ENCODE measurements at regions not wholly inside any gene's neighbourhood (a gene's known extent, or its start where the extent isn't known, plus 50 kb on each side); places are given as distances from the start of the nearest gene placed in this dataset.
A peak's percentile ranks its signal among the peaks of the same experiment; 100 is the strongest.

- Histone ChIP-seq H3K9me3 (ENCODE audit: insufficient read depth, low read depth, low read length) (no peaks in the 10 kb centered on the region), H3K4me2 (ENCODE audit: low read length) (no peak overlapping the region), H3K27me3 (ENCODE audit: insufficient read depth, low read length) (no peaks in the 10 kb centered on the region), H3K27ac (ENCODE audit: low read depth, low read length) (no peak overlapping the region), H3K79me2 (ENCODE audit: insufficient read depth, low read length) (no peaks in the 10 kb centered on the region), H2AFZ (ENCODE audit: low read depth, low read length) (peak overlapping the region; percentile 48), H3K4me3 (ENCODE audit: insufficient read depth, low read depth, low read length) (no peak overlapping the region), H4K20me1 (ENCODE audit: insufficient read depth, low read length) (no peaks in the 10 kb centered on the region), H3K4me1 (ENCODE audit: insufficient read depth, low read length) (peaks cover 7% of the 10 kb centered on the region), H3K36me3 (ENCODE audit: insufficient read depth, low read length) (no peaks in the 10 kb centered on the region), H3K9ac (ENCODE audit: low read length) (no peak overlapping the region)
- H3K4me3 Mint-ChIP-seq (ENCODE audit: unreplicated experiment): no peak overlapping the region
- H3K27ac Mint-ChIP-seq (ENCODE audit: unreplicated experiment): peak overlapping the region; percentile 93
- FAIRE-seq: no peak
- H3K9me3 Mint-ChIP-seq (ENCODE audit: unreplicated experiment): no peaks in the 10 kb centered on the region
- no peak for DNase-seq (ENCODE audit: low read depth)
- peaks cover 5% of the 10 kb centered on the region for H3K4me1 Mint-ChIP-seq (ENCODE audit: low read depth, unreplicated experiment)
- no peaks in the 10 kb centered on the region for H3K27me3 Mint-ChIP-seq (ENCODE audit: low read depth, unreplicated experiment)
- TF ChIP-seq EZH2 (IDR thresholded peaks at IDR 0.05; ENCODE audit: insufficient read depth, low read length): no peak
- TF ChIP-seq CTCF (IDR thresholded peaks at IDR 0.05; ENCODE audit: insufficient read depth, low read depth, low read length): no peak
- H3K36me3 Mint-ChIP-seq (ENCODE audit: low read depth, unreplicated experiment): no peaks in the 10 kb centered on the region
These were observed 383.0 kb downstream of the PCNX1 start for GRCh38 chr14:71290301-71290700.

GRCh38 chr14:71290960-71291466, 383.8 kb downstream of the PCNX1 start:
- Histone ChIP-seq H3K4me2 (ENCODE audit: low read length) (peak overlapping the region; percentile 58), H2AFZ (ENCODE audit: low read depth, low read length) (peak overlapping the region; percentile 55), H3K36me3 (ENCODE audit: insufficient read depth, low read length) (no peaks in the 10 kb centered on the region), H3K27me3 (ENCODE audit: insufficient read depth, low read length) (no peaks in the 10 kb centered on the region), H3K9ac (ENCODE audit: low read length) (peak overlapping the region; percentile 30), H3K27ac (ENCODE audit: low read depth, low read length) (peak overlapping the region; percentile 54), H4K20me1 (ENCODE audit: insufficient read depth, low read length) (no peaks in the 10 kb centered on the region), H3K79me2 (ENCODE audit: insufficient read depth, low read length) (no peaks in the 10 kb centered on the region), H3K4me3 (ENCODE audit: insufficient read depth, low read depth, low read length) (no peak overlapping the region), H3K4me1 (ENCODE audit: insufficient read depth, low read length) (peaks cover 7% of the 10 kb centered on the region), H3K9me3 (ENCODE audit: insufficient read depth, low read depth, low read length) (no peaks in the 10 kb centered on the region)
- DNase-seq (ENCODE audit: low read depth): peak; percentile 91
- Mint-ChIP-seq H3K9me3 (ENCODE audit: unreplicated experiment) (no peaks in the 10 kb centered on the region), H3K36me3 (ENCODE audit: low read depth, unreplicated experiment) (no peaks in the 10 kb centered on the region), H3K27me3 (ENCODE audit: low read depth, unreplicated experiment) (no peaks in the 10 kb centered on the region), H3K27ac (ENCODE audit: unreplicated experiment) (peak overlapping the region; percentile 93), H3K4me1 (ENCODE audit: low read depth, unreplicated experiment) (peaks cover 5% of the 10 kb centered on the region), H3K4me3 (ENCODE audit: unreplicated experiment) (no peak overlapping the region)
- FAIRE-seq: peak; percentile 73
- TF ChIP-seq CTCF (IDR thresholded peaks at IDR 0.05; ENCODE audit: insufficient read depth, low read depth, low read length) (no peak), EZH2 (IDR thresholded peaks at IDR 0.05; ENCODE audit: insufficient read depth, low read length) (no peak)

GRCh38 chr14:71296184-71296583, 388.9 kb downstream of the PCNX1 start:
- Mint-ChIP-seq H3K9me3 (ENCODE audit: unreplicated experiment) (peaks cover 1% of the 10 kb centered on the region), H3K27ac (ENCODE audit: unreplicated experiment) (no peak overlapping the region), H3K4me1 (ENCODE audit: low read depth, unreplicated experiment) (no peaks in the 10 kb centered on the region), H3K36me3 (ENCODE audit: low read depth, unreplicated experiment) (no peaks in the 10 kb centered on the region), H3K4me3 (ENCODE audit: unreplicated experiment) (no peak overlapping the region), H3K27me3 (ENCODE audit: low read depth, unreplicated experiment) (no peaks in the 10 kb centered on the region)
- no peaks in the 10 kb centered on the region for H3K27me3 ChIP-seq (ENCODE audit: insufficient read depth, low read length)
- H3K9me3 ChIP-seq (ENCODE audit: insufficient read depth, low read depth, low read length): no peaks in the 10 kb centered on the region
- H2AFZ ChIP-seq (ENCODE audit: low read depth, low read length): no peak overlapping the region
- FAIRE-seq (no peak), DNase-seq (ENCODE audit: low read depth) (no peak)
- H3K4me3 ChIP-seq (ENCODE audit: insufficient read depth, low read depth, low read length): no peak overlapping the region
- no peak overlapping the region for H3K9ac ChIP-seq (ENCODE audit: low read length)
- no peak overlapping the region for H3K27ac ChIP-seq (ENCODE audit: low read depth, low read length)
- peaks cover 5% of the 10 kb centered on the region for H3K4me1 ChIP-seq (ENCODE audit: insufficient read depth, low read length)
- no peaks in the 10 kb centered on the region for H3K36me3 ChIP-seq (ENCODE audit: insufficient read depth, low read length)
- no peak for TF ChIP-seq CTCF (IDR thresholded peaks at IDR 0.05; ENCODE audit: insufficient read depth, low read depth, low read length)
- no peak for TF ChIP-seq EZH2 (IDR thresholded peaks at IDR 0.05; ENCODE audit: insufficient read depth, low read length)
- H3K4me2 ChIP-seq (ENCODE audit: low read length): no peak overlapping the region
- no peaks in the 10 kb centered on the region for H4K20me1 ChIP-seq (ENCODE audit: insufficient read depth, low read length)
- H3K79me2 ChIP-seq (ENCODE audit: insufficient read depth, low read length): no peaks in the 10 kb centered on the region
